ENCODE measurements at regions not wholly inside any gene's neighbourhood (a gene's known extent, or its start where the extent isn't known, plus 50 kb on each side); places are given as distances from the start of the nearest gene placed in this dataset.

- no peak for TF ChIP-seq EZH2 (IDR thresholded peaks at IDR 0.05)
- no peak for TF ChIP-seq POLR2AphosphoS5 (IDR thresholded peaks at IDR 0.05; ENCODE audit: borderline replicate concordance, low read depth, low read length)
Observed at GRCh38 chr10:20682782-20683181, 214.3 kb downstream of the NEBL start.
